Activated T-cell treated with anti-CD3 and anti-CD28 coated beads for 24 hours (primary cell): ENCODE measurements at regions not wholly inside any gene's neighbourhood (a gene's known extent, or its start where the extent isn't known, plus 50 kb on each side); places are given as distances from the start of the nearest gene placed in this dataset.

ENCODE experiments used
- DNase-seq: peaks from one replicate; pipeline ENCODE4 v3.0.0-alpha.2; 2020; ENCODE audit warnings: low read depth

GRCh38 chr21:27189870-27190269 lies 223.0 kb upstream of the ADAMTS5 start:
- no peak for DNase-seq

DNA sequence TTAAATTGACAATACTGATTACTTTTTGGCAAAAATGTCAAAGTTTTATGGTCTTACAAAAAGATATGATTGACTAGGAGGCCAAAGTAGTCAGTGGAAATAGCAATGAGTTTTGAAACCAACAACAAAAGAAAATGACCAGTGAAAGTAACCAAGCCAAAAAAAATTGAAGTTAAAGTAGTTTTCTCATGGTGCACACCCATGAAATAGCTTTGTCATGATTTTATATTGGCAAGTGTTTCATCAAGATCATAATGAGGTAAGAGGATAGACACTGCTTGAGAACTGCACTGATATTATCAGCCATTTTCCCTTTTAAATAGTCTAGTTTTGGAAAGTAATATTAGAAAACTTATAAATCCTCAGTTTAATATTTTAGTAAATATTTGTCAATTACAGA lies 206.2 kb upstream of the ADAMTS5 start:
- no peak for DNase-seq

- no peak for DNase-seq
Observed at GRCh38 chr21:27171707-27172106, 204.8 kb upstream of the ADAMTS5 start.

DNA sequence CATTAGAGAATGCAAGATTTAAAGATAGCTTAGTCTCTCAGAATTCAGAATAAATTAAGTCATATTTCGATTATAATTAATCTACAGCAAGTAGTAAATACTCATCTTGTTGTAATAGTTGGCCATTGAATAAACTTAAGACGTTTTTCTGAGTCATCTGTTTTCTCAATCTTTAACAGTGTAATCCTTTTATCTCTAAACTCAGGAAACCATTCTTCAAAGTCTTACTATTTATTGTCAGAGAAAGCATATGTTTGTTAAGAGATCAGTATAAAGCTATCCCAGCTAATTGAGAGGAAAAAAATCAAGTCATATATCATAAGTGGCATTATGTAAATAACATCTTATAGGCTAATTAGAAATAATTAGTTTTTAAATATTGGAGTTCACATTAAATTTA lies 201.2 kb upstream of the ADAMTS5 start:
- DNase-seq: no peak

DNA sequence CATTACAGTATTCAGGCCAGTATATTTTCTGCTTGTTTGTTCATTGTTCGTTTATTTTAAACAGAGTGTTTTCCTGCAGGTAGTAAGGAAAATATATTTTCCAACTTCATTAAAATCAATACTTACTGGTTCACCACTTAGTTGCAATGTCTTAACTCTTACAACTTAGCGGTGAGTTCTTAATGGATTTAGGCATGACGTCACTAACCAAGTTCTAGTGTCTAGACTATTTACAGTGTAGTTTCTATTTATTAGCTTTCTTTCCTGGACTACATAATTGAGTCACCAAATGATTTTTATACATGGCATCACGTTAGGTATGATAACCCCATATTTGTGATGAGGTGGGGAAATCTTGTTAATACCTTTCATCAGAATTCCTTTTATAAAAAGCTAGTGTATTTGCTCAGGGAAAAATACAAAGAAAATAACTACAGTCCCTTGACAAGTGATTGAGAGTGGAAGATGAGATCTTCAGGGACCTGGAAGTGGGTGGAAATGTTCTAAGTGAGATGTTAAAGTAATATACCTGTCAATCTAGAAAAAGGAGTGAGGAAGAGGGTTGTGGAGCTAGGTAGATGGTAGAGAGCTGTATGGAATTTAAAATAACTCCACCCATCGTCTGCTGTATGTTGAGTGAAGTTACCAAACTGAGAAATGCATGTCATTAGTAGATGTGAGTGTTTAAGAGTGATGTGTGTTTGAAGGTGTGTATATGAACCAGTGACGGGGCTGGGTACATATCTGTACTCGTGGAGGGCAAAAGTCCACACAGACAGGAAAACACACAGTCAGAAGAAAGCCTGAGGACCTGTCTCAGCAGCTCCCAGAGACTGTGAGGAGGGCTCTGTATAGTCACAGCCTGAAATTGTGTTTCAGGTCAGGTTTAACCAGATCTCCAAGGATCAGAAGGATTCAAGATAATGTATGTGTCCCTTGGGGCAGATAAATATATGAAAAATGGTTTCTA lies 197.6 kb upstream of the ADAMTS5 start:
- DNase-seq: no peak

GRCh38 chr21:27158967-27159366 lies 192.1 kb upstream of the ADAMTS5 start:
- no peak for DNase-seq

- DNase-seq: no peak
Observed at GRCh38 chr21:27157097-27157496, 190.2 kb upstream of the ADAMTS5 start.

DNA sequence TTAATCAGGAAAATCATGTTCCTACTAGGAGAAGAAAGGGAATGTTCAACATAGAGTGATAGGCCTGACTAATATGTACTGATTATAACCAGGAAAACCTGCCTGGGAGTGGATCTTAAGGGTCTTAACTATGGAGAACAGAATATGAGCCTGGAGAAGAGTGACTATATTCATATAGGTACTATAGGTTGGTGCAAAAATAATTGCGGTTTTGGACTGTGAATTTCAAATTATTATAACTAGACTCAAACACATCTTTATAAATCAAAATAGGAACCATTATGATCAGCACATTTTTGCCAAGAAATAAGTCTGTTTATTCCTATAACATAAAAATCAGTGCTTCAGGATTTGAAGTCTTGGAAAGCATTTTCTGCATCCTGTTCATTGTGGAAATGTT lies 189.8 kb upstream of the ADAMTS5 start:
- DNase-seq: no peak

DNA sequence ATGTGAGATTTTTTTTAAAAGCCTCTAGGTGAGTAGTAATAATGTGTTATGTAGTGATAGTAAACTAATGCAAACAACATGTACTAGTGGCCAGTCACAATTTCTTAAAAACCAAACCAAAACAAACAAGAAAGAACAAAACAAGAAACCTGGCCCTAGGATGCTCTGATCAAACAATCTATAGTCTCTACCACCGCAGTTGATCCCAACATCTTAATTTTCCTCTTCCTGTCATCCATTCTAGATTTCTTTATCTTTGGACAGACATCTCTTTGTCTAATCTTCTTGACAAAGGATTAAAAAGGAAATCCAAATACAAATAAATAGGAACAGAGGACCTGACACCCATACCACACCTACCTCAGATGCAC lies 188.2 kb upstream of the ADAMTS5 start:
- DNase-seq: no peak

DNA sequence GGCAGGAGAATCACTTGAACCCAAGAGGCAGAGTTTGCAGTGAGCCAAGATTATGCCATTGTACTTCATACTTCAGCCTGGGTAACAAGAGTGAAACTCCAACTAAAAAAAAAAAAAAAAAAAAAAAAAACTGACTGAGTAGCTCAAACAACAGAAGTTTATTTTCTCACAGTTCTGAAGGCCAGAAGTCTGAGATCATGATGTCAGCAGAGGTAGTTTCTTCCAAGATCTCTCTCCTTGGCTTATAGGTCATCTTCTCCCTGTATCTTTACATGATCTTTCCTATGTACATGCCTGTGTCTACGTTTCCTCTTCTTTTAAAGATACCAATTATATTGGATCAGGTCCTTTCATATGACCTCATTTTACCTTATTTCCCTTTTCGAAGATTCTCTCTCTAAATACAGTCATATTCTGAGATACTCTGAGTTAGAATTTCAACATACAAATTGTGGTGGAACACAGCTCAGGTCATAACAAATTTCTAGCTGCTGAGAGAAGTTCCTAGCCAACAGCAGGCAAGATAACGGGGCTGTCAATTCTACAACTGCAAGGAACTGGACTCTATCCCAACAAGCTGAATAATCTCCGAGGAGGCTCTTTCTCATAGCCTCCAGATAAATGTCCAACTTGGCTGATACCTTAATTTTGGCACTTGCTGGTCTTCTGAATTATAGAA lies 187.7 kb upstream of the ADAMTS5 start:
- DNase-seq: no peak

DNA sequence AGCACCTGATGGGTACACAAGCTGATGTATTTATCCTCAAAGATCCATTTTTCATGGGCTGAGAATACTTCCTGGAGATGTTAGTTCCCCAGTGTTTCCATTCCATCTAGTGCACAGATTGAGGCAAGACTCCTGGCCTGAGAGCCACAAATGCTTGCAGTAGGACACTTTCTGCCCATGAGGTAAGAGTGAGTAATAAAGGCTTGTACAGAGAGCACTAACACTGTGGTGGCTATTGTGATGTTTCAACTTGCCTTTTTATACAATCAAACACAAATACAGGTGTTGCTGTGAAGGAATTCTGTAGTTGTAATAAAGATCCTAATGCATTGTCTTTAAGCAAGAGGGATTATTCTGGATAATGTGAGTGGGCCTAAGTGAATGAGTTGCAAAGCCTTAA lies 186.1 kb upstream of the ADAMTS5 start:
- DNase-seq: no peak

DNA sequence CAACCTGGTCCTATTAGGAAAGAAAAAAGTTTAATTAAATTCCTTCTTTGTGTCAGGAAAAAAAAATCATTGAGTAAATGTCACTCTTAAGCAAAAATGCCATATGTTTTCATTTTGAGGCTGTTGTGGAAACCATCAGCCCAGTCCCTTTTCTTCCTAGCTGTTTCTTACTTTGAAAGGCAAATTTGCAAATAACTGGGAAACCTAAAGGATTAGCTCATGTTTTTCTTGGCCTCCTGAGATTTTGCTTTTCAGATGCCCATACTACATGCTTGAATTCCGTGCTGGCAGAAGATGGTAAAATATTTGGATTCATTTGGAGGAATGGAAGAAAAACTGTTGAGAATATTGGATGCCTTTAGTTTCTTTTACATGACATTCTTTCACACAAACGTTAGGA lies 182.1 kb upstream of the ADAMTS5 start:
- no peak for DNase-seq

- no peak for DNase-seq
Observed at GRCh38 chr21:27146268-27146667, 179.4 kb upstream of the ADAMTS5 start.

GRCh38 chr21:27145134-27145798 lies 178.4 kb upstream of the ADAMTS5 start:
- no peak for DNase-seq

DNA sequence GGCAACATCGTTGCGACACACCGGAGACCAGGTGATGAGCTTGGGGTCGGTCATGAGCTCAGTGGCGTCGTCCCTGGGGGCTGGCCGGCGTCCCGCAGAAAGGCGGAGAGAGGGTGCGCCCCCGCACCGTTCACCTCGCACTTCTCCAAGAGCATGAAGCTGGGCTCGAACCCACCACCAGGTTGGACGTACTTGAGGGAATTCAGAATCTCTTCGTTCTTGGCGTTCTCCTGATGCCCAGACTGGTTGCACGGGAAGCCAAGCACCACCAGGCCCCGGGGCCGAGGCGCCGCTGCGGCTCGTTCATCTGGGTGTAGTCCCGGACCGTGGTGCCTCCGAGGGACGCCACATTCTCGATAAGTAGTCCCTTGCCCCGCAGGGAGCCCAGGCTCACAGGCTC lies 176.6 kb upstream of the ADAMTS5 start:
- no peak for DNase-seq

GRCh38 chr21:27139526-27139925 lies 172.6 kb upstream of the ADAMTS5 start:
- DNase-seq: no peak

DNA sequence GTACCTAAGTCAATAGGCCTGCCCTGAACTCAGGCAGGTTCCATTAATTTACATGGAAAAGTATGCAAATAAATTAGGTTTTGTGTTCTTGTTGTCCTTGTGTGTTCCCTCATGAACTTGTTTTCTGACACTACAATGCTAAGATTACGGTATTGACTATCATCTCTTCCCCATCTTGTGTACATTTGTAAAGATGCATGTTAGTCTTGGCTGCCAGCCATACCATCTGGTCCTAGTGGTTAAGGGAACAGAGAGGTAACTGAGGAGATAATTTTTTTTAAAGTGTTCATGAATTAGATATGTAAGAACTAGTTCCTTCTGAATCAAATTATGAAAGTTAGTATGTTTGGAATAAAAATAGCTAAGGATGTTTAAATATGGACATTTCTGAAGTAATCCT lies 167.6 kb upstream of the ADAMTS5 start:
- no peak for DNase-seq

DNA sequence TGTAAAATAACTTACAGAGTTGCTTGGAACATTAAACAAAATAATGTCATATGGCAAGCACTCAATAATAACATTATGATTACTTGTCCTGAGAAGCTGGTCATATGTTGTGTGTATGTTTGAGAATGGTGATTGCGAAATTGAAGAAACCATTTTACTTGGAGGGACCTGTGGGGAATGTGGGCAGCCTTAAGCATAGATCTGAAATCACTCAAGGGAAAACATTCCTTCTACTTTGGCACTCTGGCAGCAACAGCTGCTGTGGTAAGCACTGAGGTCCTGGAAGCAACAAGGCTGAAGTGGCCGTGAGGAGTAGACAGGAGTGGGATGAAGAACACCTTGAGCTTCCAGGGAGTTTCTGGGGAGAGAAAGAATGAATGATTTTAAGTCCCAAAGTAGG lies 165.4 kb upstream of the ADAMTS5 start:
- no peak for DNase-seq

- no peak for DNase-seq
Observed at GRCh38 chr21:27130154-27130553, 163.3 kb upstream of the ADAMTS5 start.

GRCh38 chr21:27129694-27130093 lies 162.8 kb upstream of the ADAMTS5 start:
- no peak for DNase-seq

DNA sequence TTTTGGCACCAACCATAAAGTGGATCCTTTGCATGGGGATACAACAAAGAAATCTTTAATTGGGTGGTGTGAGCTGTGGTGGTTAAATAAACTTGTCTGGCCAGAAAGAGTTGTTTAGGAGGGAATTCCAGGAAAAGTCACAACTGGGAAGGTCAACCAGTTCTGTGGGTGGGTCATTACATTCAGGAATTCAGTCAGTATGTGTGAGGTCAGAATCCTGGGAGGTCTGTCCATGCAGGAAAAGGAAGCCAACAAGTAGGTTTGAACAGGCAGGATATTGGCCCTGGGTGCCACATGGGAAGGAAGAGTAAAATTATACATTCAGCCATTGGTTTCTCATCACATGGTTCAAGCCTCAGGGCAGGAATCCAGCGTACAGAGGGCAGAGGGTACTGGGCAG lies 162.3 kb upstream of the ADAMTS5 start:
- DNase-seq: no peak

- no peak for DNase-seq
Observed at GRCh38 chr21:27126140-27126539, 159.3 kb upstream of the ADAMTS5 start.

DNA sequence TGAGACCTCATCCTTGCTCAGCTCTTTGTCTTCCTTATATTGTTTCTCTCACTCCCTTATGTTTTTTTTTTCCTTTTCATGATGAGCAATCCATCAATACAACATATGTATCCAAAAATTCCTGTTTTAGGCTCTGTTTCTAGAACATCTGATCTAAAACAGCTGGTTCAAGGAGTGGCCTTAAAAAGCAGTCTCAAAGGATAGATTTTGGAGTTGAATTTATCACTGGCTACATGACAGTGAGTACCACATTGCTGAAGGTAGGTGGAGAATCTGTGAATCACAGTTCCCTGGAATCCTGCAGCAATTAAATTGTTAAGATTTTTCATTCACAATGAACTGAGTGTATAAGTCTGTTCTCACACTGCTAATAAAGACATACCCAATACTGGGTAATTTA lies 155.8 kb upstream of the ADAMTS5 start:
- DNase-seq: no peak
